GM18519 (cell line): ENCODE measurements at regions not wholly inside any gene's neighbourhood (a gene's known extent, or its start where the extent isn't known, plus 50 kb on each side); places are given as distances from the start of the nearest gene placed in this dataset.

ENCODE experiments used
- ATAC-seq: cut with Tn5 transposase; IDR thresholded peaks from one replicate; pipeline ENCODE4 v1.9.1; 2021; ENCODE audit warnings: mild to moderate bottlenecking, moderate library complexity; ENCODE audit not compliant: unreplicated experiment, low FRiP score

DNA sequence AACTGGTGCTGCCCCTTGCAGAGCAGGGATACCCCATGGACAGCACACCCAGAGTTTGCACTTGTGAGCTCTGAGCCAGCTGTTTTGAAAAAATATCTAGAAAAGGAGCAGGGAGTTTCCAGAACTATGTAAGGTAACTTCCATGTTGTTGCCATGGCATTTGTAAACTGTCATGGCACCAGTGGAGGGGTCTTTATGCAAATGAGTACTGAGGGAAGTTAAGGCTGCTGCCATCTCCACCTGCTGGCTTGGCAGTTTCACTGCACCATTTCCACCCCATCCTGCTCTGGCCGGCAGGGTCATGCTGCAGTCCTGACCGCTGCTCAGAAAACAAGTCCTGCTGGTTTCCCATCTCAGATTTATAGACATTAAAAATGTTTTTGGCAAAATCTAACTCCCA is 52.3 kb upstream of the SNTG2 start:
- peak; percentile 74 for ATAC-seq

DNA sequence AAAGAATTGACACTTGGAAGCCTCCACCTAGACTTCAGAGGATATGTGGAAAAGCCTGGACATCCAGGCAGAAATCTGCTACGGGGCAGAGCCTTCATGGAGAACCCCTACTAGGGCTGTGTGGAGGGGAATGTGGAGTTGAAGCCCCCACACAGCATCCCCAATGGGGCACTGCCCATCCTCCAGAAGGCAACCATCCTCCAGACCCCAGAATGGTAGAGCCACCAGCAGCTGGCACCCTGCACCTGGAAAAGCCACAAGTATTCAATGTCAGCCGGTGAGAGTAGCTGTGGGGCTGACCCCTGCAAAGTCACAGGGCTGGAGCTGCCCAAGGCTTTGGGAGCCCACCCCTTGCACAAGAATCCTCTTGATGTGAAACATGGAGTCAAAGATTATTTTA is 53.6 kb upstream of the SNTG2 start:
- no peak for ATAC-seq

DNA sequence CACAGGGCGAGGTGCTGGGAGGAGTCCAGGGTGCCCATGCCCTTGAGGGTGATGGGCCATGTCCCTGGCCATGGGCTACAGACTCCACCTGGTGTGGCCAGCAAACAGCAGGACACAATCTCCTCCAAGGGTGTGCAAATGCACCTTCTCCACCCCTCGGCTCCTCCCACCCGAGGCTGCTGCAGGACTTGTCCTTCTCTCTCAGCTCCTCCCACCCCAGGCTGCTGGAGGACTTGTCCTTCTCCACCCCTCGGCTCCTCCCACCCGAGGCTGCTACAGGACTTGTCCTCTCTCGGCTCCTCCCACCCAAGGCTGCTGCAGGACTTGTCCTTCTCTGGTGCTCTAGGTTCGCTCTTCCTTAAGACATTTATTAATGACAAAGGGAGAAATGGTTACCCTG is 57.3 kb upstream of the SNTG2 start:
- no peak for ATAC-seq

DNA sequence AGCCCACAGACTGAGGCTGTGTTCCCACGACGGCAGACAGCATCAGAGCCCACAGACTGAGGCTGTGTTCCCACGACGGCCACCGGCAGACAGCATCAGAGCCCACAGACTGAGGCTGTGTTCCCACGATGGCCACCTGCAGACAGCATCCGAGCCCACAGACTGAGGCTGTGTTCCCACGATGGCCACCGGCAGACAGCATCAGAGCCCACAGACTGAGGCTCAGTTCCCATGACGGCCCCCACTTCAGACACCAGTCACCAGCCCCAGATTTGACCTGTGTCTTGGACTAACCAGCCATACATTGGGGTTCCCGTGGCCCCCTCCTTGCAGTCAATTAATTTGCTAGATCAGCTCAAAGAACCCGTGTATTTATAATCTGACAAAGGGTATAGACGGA is 57.8 kb upstream of the SNTG2 start:
- ATAC-seq = no peak

DNA sequence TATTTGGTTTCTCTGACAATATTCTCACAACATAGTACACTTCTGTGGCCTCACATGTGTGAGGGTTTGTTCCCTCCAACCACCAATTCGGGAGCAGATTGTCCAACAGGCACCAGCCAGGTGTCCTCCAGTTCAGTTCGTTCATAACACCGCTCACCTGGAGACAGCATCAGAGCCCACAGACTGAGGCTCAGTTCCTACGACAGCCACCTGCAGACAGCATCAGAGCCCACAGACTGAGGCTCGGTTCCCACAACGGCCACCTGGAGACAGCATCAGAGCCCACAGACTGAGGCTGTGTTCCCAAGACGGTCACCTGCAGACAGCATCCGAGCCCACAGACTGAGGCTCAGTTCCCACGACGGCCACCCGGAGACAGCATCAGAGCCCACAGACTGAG is 58.2 kb upstream of the SNTG2 start:
- ATAC-seq = no peak

GRCh38 chr2:891734-892133 is 58.9 kb upstream of the SNTG2 start:
- ATAC-seq = no peak

- ATAC-seq = no peak
Measured at GRCh38 chr2:890791-891190, 59.9 kb upstream of the SNTG2 start.

DNA sequence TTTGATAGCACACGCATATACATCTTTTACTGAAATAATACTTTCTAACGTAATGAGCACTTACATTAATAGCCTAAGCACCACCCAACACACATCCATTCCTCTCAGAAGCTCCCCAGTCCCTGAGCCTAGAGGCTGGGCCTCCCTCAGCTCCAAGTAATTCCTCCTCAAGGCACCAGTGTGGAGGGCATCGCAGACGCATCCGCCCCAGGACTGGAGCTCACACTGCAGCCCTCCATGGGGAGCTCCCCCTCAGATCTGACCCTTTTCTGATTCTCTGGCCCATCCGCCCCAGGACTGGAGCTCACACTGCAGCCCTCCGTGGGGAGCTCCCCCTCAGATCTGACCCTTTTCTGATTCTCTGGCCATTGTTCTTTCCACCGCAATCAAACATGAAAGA is 60.4 kb upstream of the SNTG2 start:
- ATAC-seq = no peak

DNA sequence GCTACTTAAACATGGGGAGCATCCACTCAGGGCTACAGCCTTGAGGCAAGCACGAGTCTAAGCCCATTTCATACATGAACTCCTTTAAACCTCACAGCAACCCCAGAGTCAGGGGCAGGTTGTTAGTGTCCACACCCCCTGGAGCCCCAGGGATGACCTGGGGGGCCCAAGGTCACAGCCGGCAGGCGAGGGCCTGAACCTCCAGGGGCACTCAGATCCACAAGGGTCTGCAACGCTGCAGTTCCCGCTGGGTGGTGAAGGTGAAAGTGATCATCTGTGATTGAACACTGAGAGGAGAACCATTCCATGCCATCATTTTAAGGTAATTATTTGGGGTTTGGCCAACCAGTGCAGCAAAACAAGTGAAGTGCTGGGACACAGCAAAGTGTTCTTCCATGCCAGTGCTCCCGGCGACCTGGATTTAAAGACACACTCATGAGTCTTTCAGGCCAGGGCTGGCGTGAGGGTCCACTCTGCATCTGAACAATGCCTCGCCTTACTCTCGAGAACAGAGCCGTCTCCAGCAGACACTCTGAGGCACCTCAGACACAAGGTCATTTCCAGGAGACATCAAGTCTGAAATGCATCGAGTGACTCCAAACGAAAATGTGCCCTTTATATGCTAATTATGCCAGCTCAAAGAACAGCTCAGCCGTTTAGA is 61.6 kb upstream of the SNTG2 start:
- no peak for ATAC-seq

- ATAC-seq = no peak
Measured at GRCh38 chr2:888211-888801, 62.3 kb upstream of the SNTG2 start.

GRCh38 chr2:887639-888038 is 63.0 kb upstream of the SNTG2 start:
- ATAC-seq = no peak

DNA sequence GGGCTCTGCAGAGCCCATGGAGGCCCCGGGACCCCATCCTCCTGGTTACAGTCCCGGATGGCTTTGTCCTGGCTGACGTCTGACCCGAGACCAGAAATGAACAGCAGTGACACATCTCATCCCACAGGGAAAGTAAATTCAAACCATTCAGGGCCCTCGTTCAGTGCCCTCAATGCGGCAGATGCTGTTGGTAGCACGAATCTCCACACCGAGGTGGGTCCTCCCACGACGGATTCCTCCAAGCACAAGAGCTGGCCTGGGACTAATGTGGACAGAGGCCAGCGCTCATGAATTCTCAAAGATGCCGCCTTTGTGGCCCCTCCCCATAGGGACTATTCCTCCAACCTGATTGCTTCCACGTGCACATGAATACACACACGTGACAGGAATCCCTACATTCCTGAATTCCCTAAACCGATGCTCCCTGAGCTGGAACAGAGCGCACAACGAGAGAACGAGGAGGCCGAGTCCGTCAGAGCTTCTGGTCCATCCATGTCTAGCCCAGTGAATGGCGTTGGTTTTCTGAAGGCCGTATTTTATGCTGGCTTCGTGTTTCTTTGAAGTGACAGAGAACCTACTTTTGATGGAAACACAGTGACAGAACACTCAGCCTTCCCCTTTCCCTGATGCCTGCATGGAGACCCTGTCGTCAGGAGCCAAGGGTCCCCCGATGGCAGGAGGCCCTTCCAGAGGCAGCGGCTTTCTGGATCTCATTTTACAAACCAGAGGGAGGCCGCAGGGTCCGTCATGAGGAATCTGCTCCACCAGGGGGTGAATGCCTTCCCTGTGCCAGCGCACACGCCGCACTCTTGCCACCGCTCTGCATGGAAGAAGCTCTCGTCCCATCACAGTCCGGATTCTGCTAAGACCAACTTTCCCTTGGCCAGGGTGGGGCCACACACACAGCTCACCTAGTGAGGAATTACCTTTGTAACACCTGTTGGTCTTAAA is 64.3 kb upstream of the SNTG2 start:
- no peak for ATAC-seq

GRCh38 chr2:885230-886071 is 65.2 kb upstream of the SNTG2 start:
- no peak for ATAC-seq

GRCh38 chr2:883803-884748 is 66.6 kb upstream of the SNTG2 start:
- ATAC-seq = no peak

DNA sequence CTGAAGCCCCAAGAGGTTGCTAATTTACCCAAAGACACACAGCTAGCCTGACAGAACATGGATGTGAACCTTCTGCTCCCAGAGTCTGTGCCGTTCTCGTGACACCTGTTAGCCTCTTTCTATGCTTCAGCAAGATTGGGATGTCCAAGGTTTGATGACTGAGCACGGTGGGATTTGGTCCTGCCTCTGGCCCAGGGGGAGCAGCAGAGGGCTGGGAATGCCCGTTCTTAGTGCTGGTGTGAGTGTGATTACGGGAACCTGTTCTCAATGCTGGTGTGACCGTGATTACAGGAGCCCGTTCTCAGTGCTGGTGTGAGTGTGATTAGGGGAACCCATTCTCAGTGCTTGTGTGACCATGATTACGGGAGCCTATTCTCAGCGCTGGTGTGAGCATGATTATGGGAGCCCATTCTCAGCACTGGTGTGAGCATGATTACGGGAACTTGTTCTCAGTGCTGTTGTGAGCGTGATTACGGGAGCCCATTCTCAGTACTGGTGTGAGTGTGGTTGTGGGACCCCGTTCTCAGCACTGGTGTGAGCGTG is 67.3 kb upstream of the SNTG2 start:
- no peak for ATAC-seq

DNA sequence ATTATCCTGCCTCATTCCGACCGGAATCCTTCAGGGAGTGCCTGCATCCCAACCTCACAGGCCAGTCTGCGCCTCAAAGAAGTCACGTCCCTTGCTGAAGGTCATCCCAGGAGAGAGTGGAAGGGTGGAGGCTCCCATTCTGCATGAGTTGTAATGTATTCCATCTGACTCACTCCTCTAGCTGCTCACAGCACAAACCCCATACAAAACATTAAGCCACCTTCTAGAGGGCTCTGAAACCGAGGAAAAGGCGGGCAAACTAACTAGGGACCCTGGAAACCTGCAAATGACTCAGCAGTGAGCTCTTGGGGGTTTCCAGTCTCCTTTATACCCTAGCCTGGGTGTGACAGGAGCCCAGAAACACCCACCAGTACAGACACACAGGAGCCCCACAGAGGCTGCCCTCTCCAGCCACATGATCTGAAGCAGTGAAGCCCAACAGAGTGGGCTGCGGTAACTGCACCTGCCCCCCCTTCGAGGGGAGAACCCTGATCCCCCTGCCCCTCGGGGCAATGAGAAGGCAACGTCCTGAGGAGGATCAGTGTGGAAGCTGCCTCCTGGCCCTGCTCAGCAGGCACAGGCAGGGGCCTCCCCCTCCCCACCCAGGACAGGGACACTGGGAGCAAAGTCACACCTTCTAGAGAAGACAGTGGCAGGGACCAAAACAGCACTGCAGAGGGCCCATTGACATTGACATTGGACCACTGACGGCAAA is 69.3 kb upstream of the SNTG2 start:
- ATAC-seq = peak; percentile 83

DNA sequence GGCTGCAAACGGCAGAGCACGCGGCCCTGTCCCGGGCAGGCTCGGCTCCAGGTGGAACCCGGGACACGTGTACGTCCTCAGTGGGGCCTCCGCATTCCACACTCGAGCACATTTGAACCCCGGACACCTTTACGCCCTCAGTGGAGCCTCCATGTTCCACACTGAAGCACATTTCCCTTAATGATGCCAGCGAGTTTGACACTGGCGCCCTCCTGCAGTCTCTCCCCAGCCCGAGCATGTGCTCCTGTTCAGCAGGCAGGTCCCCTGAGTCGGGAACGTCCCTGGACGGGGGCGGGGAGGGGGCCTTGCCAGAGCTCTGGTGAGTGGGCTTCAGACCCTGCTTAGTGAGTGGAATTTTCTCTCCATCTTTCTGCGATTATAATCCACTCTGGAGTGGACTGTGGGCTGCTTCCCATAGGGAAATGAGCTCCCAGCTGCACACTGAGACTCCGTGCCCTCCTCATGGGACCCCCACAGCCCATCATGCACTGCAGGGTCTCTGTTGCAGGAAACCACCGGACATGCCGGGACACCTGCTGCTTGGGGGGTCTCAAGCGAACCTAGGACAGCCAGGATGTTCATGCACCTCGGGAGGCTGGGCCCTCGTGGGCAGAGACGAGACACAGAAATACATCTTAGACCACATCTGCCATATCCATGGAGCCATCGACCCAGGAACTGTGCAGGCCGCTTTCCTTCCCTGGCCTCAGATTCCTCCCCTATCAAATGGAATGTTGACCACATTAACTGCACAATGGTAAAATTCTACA is 70.3 kb upstream of the SNTG2 start:
- no peak for ATAC-seq

GRCh38 chr2:879540-879939 is 71.1 kb upstream of the SNTG2 start:
- no peak for ATAC-seq
